Uterus (tissue), 2 donors: ENCODE measurements at regions not wholly inside any gene's neighbourhood (a gene's known extent, or its start where the extent isn't known, plus 50 kb on each side); places are given as distances from the start of the nearest gene placed in this dataset.

ENCODE experiments used
- POLR2A ChIP-seq, 2 donors: fragments of 450-650 bp; IDR thresholded peaks; one replicate each; pipeline ENCODE4 v1.6.1; 2016; ENCODE audit warnings: antibody characterized with exemption in 2 of 2, mild to moderate bottlenecking in 1 of 2, moderate library complexity in 1 of 2
- TF ChIP-seq, protein P1 (sequence below), 4 experiments: fragments of 200-600 bp in 2 of 4; fragments of 450-650 bp in 2 of 4; sonication (generic) in 2 of 4; IDR thresholded peaks; one replicate each; pipeline ENCODE4 v1.5.1; 2016 to 2019; ENCODE audit warnings: antibody characterized with exemption in 4 of 4, mild to moderate bottlenecking in 2 of 4, moderate library complexity in 1 of 4

DNA sequence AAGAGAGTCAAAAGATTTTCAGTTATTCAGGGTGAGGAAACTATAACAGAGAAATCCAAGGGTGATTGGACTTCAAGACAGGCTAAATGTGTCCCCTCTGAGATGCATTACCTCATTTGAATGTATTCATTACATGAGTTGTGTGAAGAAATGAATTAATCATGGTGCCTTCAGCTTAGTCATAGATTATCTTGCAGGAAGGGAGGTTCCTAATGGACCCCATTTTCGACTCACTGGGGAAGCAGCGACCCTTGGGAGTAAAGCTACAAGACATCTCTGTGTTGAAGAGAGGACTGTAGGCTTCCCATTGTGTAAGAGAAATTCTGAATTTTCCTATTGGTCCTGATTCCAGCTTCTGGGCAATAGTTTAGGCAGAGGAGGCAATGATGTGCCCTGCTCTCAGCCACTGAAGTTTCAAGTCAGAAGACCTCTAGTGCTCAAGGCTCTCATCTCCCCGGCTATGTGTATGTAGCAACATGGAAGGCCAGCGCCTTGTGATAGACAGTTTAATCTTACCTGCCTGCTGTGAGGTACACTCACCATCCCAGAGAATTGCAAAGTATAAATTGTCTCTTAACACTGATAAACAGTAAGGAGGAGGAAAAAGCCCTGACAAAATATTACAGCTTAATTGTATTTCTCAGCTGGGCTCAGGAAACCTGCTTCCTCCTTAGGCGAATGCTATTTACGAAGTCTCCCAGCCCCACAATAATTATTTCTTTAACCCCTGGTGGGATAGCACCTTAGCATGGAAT lies 133.8 kb downstream of the PDCD6IP start:
- TF ChIP-seq, protein P1, sequence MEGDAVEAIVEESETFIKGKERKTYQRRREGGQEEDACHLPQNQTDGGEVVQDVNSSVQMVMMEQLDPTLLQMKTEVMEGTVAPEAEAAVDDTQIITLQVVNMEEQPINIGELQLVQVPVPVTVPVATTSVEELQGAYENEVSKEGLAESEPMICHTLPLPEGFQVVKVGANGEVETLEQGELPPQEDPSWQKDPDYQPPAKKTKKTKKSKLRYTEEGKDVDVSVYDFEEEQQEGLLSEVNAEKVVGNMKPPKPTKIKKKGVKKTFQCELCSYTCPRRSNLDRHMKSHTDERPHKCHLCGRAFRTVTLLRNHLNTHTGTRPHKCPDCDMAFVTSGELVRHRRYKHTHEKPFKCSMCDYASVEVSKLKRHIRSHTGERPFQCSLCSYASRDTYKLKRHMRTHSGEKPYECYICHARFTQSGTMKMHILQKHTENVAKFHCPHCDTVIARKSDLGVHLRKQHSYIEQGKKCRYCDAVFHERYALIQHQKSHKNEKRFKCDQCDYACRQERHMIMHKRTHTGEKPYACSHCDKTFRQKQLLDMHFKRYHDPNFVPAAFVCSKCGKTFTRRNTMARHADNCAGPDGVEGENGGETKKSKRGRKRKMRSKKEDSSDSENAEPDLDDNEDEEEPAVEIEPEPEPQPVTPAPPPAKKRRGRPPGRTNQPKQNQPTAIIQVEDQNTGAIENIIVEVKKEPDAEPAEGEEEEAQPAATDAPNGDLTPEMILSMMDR (IDR thresholded peaks at IDR 0.05), result no peak
- no peak for TF ChIP-seq POLR2A (IDR thresholded peaks at IDR 0.05)
